Endothelial cell of umbilical vein (primary cell): ENCODE measurements at regions not wholly inside any gene's neighbourhood (a gene's known extent, or its start where the extent isn't known, plus 50 kb on each side); places are given as distances from the start of the nearest gene placed in this dataset.
"Not testable (repeated sequence)": the region's sequence is repeated elsewhere in the genome, so short reads cannot be mapped to it uniquely, and the experiment has no call there.

Experiments
- BruUV-seq: library from RNA; stranded (reverse); fragments of 400-500 nt; replicated peaks from 2 replicates; lab custom pipeline; 2021; lab: Mats Ljungman, UMichigan
- CTCF ChIA-PET: fragments of 300-600, 350-600 bp; sonication (Branson Sonifier 250); formaldehyde crosslinking; loops from one replicate; lab custom pipeline; 2021; ENCODE audit warnings: antibody characterized with exemption, inconsistent platforms; lab: Charles Lee
- POLR2A ChIA-PET: fragments of 300-600, 350-600 bp; sonication (Branson Sonifier 250); formaldehyde crosslinking; loops from one replicate; lab custom pipeline; 2021; ENCODE audit warnings: antibody characterized with exemption, inconsistent platforms; lab: Charles Lee
- DNase-seq: peaks from one replicate; pipeline ENCODE4 v3.0.0-alpha.2; 2011; ENCODE audit warnings: low read depth, low spot score
- FAIRE-seq: peaks from 2 replicates; lab custom pipeline; 2011; peaks lifted over from hg19 to GRCh38; lab: Jason Lieb, UNC
- H2AFZ ChIP-seq: 2 replicates; pipeline ENCODE4 v1.6.0; 2012; ENCODE audit warnings: low read depth, low read length, control low read depth, inconsistent platforms
- H3K27ac ChIP-seq: 2 replicates; pipeline ENCODE4 v1.5.1; 2011; ENCODE audit warnings: low read depth, mild to moderate bottlenecking, control low read depth, low read length, moderate library complexity; ENCODE audit not compliant: insufficient read depth
- H3K27me3 ChIP-seq, 2 experiments: 2 replicates each; pipeline versions ENCODE4 v1.6.0 to v1.6.1; 2011; ENCODE audit warnings: low read length in 2 of 2, mixed read lengths in 1 of 2; ENCODE audit not compliant: control insufficient read depth in 2 of 2, insufficient read depth in 2 of 2
- H3K36me3 ChIP-seq, 2 experiments: 2 replicates in 1 of 2; 3 replicates in 1 of 2; pipeline ENCODE4 v1.5.1; 2011; ENCODE audit warnings: low read length in 2 of 2, mild to moderate bottlenecking in 1 of 2, moderate library complexity in 1 of 2; ENCODE audit not compliant: control insufficient read depth in 2 of 2, insufficient read depth in 2 of 2; ENCODE audit errors: extremely low read depth in 1 of 2
- H3K4me1 ChIP-seq: 3 replicates; pipeline ENCODE4 v1.5.1; 2011; ENCODE audit warnings: mild to moderate bottlenecking, low read length; ENCODE audit not compliant: control insufficient read depth, insufficient read depth; ENCODE audit errors: extremely low read depth
- H3K4me2 ChIP-seq: 2 replicates; pipeline ENCODE4 v1.6.1; 2011; ENCODE audit warnings: low read length, control low read depth, mixed read lengths; ENCODE audit not compliant: insufficient read depth
- H3K4me3 ChIP-seq, 3 experiments: fragments of 200-600 bp in 1 of 3; sonication (generic), shearing (Covaris generic) in 1 of 3; replicated peaks in 1 of 3; 2 replicates each; pipeline ENCODE4 v1.5.1; 2011 to 2016; ENCODE audit warnings: control low read depth in 3 of 3, low read length in 3 of 3, mild to moderate bottlenecking in 2 of 3, inconsistent platforms in 1 of 3, low read depth in 1 of 3, moderate library complexity in 1 of 3; ENCODE audit not compliant: insufficient read depth in 1 of 3
- H3K79me2 ChIP-seq: 2 replicates; pipeline ENCODE4 v1.6.0; 2012; ENCODE audit warnings: low read length, inconsistent platforms; ENCODE audit not compliant: control insufficient read depth, insufficient read depth
- H3K9ac ChIP-seq: replicated peaks from 2 replicates; pipeline ENCODE3; 2011; ENCODE audit warnings: low read length, control low read depth; ENCODE audit not compliant: insufficient read depth; ENCODE audit errors: extremely low read depth
- H3K9me1 ChIP-seq: replicated peaks from 3 replicates; pipeline ENCODE4 v1.6.0; 2011; ENCODE audit warnings: mild to moderate bottlenecking, low read length; ENCODE audit not compliant: control insufficient read depth, insufficient read depth; ENCODE audit errors: extremely low read depth
- H3K9me3 ChIP-seq: replicated peaks from 2 replicates; pipeline ENCODE4 v1.5.1; 2012; ENCODE audit warnings: low read length, inconsistent platforms; ENCODE audit not compliant: control insufficient read depth, insufficient read depth
- H4K20me1 ChIP-seq: replicated peaks from 2 replicates; pipeline ENCODE3; 2011; ENCODE audit warnings: mild to moderate bottlenecking, low read length; ENCODE audit not compliant: control insufficient read depth, insufficient read depth; ENCODE audit errors: extremely low read depth
- CTCF ChIP-seq, 2 donors: IDR thresholded peaks; 1 replicate in 1 of 2; 2 replicates in 1 of 2; pipeline ENCODE4 v1.5.1; 2011; ENCODE audit warnings: low read length in 2 of 2, mild to moderate bottlenecking in 2 of 2, moderate library complexity in 2 of 2, control low read depth in 1 of 2, inconsistent platforms in 1 of 2, low read depth in 1 of 2; ENCODE audit not compliant: insufficient read depth in 1 of 2; ENCODE audit errors: extremely low read depth in 1 of 2
- EZH2 ChIP-seq: IDR thresholded peaks from 2 replicates; pipeline ENCODE4 v1.6.1; 2012; ENCODE audit warnings: borderline replicate concordance, low read depth, mild to moderate bottlenecking, moderate library complexity, low read length, inconsistent platforms; ENCODE audit not compliant: severe bottlenecking
- FOS ChIP-seq: IDR thresholded peaks from 2 replicates; pipeline ENCODE4 v1.6.1; 2011; ENCODE audit warnings: mild to moderate bottlenecking, low read length, moderate library complexity, borderline replicate concordance; ENCODE audit not compliant: insufficient read depth
- GATA2 ChIP-seq: IDR thresholded peaks from 2 replicates; pipeline ENCODE4 v1.7.0; 2011; ENCODE audit warnings: low read depth, mild to moderate bottlenecking, moderate library complexity, mixed read lengths, low read length; ENCODE audit not compliant: insufficient read length, insufficient read depth
- JUN ChIP-seq: IDR thresholded peaks from 2 replicates; pipeline ENCODE4 v1.6.1; 2011; ENCODE audit warnings: borderline replicate concordance, low read depth; ENCODE audit not compliant: insufficient read length, insufficient read depth
- MAX ChIP-seq: IDR thresholded peaks from 2 replicates; pipeline ENCODE4 v1.6.1; 2011; ENCODE audit not compliant: insufficient read depth, insufficient read length
- MYC ChIP-seq: IDR thresholded peaks from one replicate; pipeline ENCODE4 v1.6.1; 2011; ENCODE audit warnings: mild to moderate bottlenecking, low read depth, low read length
- POLR2A ChIP-seq: IDR thresholded peaks from 2 replicates; pipeline ENCODE4 v1.6.1; 2012; ENCODE audit warnings: low read depth, mild to moderate bottlenecking, control low read depth, low read length
- POLR2AphosphoS5 ChIP-seq: IDR thresholded peaks from 2 replicates; pipeline ENCODE4 v1.6.1; 2012; ENCODE audit warnings: low read depth, mild to moderate bottlenecking, control low read depth, low read length, moderate library complexity; ENCODE audit not compliant: insufficient read depth
- dilution Hi-C: fragments of 300-500 bp; cut with MboI; formaldehyde crosslinking; loops from one replicate; pipeline ENCODE4 v1.15.0; 2019; ENCODE audit warnings: low sequenced_read_pairs; ENCODE audit not compliant: extremely low pct_ligation_motif_present
- intact Hi-C: fragments of 100-400 bp; cut with micrococcal nuclease; formaldehyde crosslinking; loops from one replicate; pipeline ENCODE4 v1.10.0; 2022

DNA sequence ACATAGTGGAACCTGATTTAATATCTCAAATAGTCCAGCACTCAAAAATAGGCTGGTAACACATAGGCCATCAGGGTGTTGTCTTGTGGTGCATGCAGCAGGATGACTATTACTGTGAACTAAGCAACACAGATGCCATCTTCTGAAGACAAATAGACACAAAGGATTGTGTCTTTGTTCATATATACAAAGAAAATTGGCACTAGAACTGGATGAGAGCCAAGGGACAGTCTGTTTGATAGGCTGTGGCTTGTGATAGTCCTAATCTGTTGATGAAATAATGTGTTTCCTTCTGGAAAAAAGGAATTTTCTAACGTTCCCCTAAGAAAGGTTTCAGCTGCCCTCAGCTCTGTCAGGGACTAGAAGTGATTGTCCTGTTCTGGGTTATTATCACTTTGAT lies 129.8 kb downstream of the TPBG start:
- ChIA-PET POLR2A (no interaction called here), CTCF (no interaction called here)
- intact Hi-C loops (no loop called here), dilution Hi-C loops (no loop called here)
- no peak overlapping the region for H2AFZ ChIP-seq
- no TSS peak for BruUV-seq
- H3K27me3 ChIP-seq, result no peaks in the 10 kb centered on the region
- H4K20me1 ChIP-seq, result no peaks in the 10 kb centered on the region
- no peak for TF ChIP-seq FOS
- no peak for TF ChIP-seq MYC
- no peaks in the 10 kb centered on the region for H3K36me3 ChIP-seq
- H3K4me2 ChIP-seq, result no peak overlapping the region
- no peaks in the 10 kb centered on the region for H3K9me1 ChIP-seq
- FAIRE-seq (no peak), DNase-seq (no peak)
- H3K27ac ChIP-seq, result no peak overlapping the region
- H3K4me1 ChIP-seq, result no peaks in the 10 kb centered on the region
- no peaks in the 10 kb centered on the region for H3K9me3 ChIP-seq
- H3K9ac ChIP-seq, result no peak overlapping the region
- H3K4me3 ChIP-seq, result no peak overlapping the region
- no peaks in the 10 kb centered on the region for H3K79me2 ChIP-seq

DNA sequence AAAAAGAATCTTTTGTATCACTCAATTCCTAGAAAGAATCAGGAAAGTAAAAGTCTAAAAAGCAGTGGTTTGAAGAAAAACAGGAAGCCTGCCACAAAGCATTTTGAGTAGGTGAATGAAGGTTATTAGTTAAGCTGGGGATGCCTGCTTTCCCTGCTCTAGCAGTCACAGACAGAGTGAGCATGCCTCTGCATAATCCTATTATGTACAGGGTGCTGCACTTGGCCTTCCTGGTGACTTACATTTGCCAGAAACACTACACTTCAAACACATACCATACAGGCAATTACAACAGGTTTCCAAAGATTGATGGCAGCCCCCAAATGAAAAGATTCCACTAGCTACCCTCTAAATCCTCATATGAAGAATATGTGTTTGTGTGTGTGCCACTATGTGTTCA lies 130.8 kb downstream of the TPBG start:
- Histone ChIP-seq H3K27me3 (no peaks in the 10 kb centered on the region), H3K4me3 (no peak overlapping the region), H3K9ac (no peak overlapping the region), H2AFZ (no peak overlapping the region), H3K9me1 (no peaks in the 10 kb centered on the region), H3K4me2 (no peak overlapping the region), H3K79me2 (no peaks in the 10 kb centered on the region), H4K20me1 (no peaks in the 10 kb centered on the region), H3K27ac (no peak overlapping the region), H3K4me1 (no peaks in the 10 kb centered on the region), H3K9me3 (no peaks in the 10 kb centered on the region), H3K36me3 (no peaks in the 10 kb centered on the region)
- DNase-seq, result no peak
- dilution Hi-C loops (no loop called here), intact Hi-C loops (no loop called here)
- FAIRE-seq, result no peak
- CTCF ChIA-PET, result no interaction called here
- TF ChIP-seq POLR2A (no peak), MAX (no peak), EZH2 (no peak), MYC (no peak), FOS (no peak), JUN (no peak), POLR2AphosphoS5 (no peak), GATA2 (no peak), CTCF (IDR thresholded peaks at IDR 0.05; ENCODE audit: extremely low read depth in 1 of 2, insufficient read depth in 1 of 2, low read depth in 1 of 2, low read length in 2 of 2) (no peak)
- no TSS peak for BruUV-seq
- POLR2A ChIA-PET, result no interaction called here

DNA sequence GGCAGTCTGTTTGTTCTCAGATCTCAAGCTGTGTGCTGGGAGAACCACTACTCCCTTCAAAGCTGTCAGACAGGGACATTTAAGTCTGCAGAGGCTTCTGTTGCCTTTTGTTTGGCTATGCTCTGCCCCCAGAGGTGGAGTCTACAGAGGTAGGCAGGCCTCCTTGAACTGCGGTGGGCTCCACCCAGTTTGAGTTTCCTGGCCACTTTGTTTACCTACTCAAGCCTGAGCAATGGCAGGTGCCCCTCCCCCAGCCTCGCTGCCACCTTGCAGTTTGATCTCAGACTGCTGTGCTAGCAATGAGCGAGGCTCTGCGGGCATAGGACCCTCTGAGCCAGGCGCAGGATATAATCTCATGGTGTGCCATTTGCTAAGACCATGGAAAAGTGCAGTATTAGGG lies 138.3 kb downstream of the TPBG start:
- H3K4me1 ChIP-seq, DNase-seq, H2AFZ ChIP-seq, H3K36me3 ChIP-seq, H3K4me3 ChIP-seq, H3K9ac ChIP-seq, H3K9me1 ChIP-seq, H4K20me1 ChIP-seq, H3K4me2 ChIP-seq, dilution Hi-C loops, POLR2A ChIA-PET, H3K27me3 ChIP-seq, H3K27ac ChIP-seq, BruUV-seq, FAIRE-seq, H3K79me2 ChIP-seq, H3K9me3 ChIP-seq, intact Hi-C loops, CTCF ChIA-PET: not testable (repeated sequence)
